ENCODE measurements at regions not wholly inside any gene's neighbourhood (a gene's known extent, or its start where the extent isn't known, plus 50 kb on each side); places are given as distances from the start of the nearest gene placed in this dataset.

GRCh38 chr1:217012659-217013058, 289.4 kb upstream of the ESRRG start:
- TF ChIP-seq, protein P1, sequence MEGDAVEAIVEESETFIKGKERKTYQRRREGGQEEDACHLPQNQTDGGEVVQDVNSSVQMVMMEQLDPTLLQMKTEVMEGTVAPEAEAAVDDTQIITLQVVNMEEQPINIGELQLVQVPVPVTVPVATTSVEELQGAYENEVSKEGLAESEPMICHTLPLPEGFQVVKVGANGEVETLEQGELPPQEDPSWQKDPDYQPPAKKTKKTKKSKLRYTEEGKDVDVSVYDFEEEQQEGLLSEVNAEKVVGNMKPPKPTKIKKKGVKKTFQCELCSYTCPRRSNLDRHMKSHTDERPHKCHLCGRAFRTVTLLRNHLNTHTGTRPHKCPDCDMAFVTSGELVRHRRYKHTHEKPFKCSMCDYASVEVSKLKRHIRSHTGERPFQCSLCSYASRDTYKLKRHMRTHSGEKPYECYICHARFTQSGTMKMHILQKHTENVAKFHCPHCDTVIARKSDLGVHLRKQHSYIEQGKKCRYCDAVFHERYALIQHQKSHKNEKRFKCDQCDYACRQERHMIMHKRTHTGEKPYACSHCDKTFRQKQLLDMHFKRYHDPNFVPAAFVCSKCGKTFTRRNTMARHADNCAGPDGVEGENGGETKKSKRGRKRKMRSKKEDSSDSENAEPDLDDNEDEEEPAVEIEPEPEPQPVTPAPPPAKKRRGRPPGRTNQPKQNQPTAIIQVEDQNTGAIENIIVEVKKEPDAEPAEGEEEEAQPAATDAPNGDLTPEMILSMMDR (IDR thresholded peaks at IDR 0.05), result no peak
- no peak for TF ChIP-seq POLR2A (IDR thresholded peaks at IDR 0.05)
